ENCODE measurements at regions not wholly inside any gene's neighbourhood (a gene's known extent, or its start where the extent isn't known, plus 50 kb on each side); places are given as distances from the start of the nearest gene placed in this dataset.
A peak's percentile ranks its signal among the peaks of the same experiment; 100 is the strongest.
"Not testable (repeated sequence)": the region's sequence is repeated elsewhere in the genome, so short reads cannot be mapped to it uniquely, and the experiment has no call there.

GRCh38 chr18:68229351-68229750 lies 485.6 kb downstream of the TMX3 start:
- no peak for DNase-seq (ENCODE audit: low spot score)

GRCh38 chr18:68221111-68221724 lies 493.7 kb downstream of the TMX3 start:
- DNase-seq (ENCODE audit: low spot score), result no peak

GRCh38 chr18:68220458-68220857 lies 494.4 kb downstream of the TMX3 start:
- no peak for DNase-seq (ENCODE audit: low spot score)

- no peak for DNase-seq (ENCODE audit: low spot score)
Measured at GRCh38 chr18:68219872-68220271, 495.0 kb downstream of the TMX3 start.

- DNase-seq (ENCODE audit: low spot score), result no peak
Measured at GRCh38 chr18:68219274-68219673, 495.6 kb downstream of the TMX3 start.

GRCh38 chr18:68215931-68216330 lies 499.0 kb downstream of the TMX3 start:
- DNase-seq (ENCODE audit: low spot score), result no peak

GRCh38 chr18:68186039-68186438 lies 528.9 kb downstream of the TMX3 start:
- DNase-seq (ENCODE audit: low spot score), result no peak

- DNase-seq (ENCODE audit: low spot score), result no peak
Measured at GRCh38 chr18:68181956-68182355, 533.0 kb downstream of the TMX3 start.

GRCh38 chr18:68179811-68180210 lies 535.1 kb downstream of the TMX3 start:
- DNase-seq (ENCODE audit: low spot score), result no peak

GRCh38 chr18:68178921-68179320 lies 536.0 kb downstream of the TMX3 start:
- no peak for DNase-seq (ENCODE audit: low spot score)

- no peak for DNase-seq (ENCODE audit: low spot score)
Measured at GRCh38 chr18:68177807-68178702, 536.9 kb downstream of the TMX3 start.

GRCh38 chr18:68176901-68177300 lies 538.0 kb downstream of the TMX3 start:
- no peak for DNase-seq (ENCODE audit: low spot score)

- no peak for DNase-seq (ENCODE audit: low spot score)
Measured at GRCh38 chr18:68172842-68173549, 541.9 kb downstream of the TMX3 start.

- DNase-seq (ENCODE audit: low spot score), result no peak
Measured at GRCh38 chr18:68164909-68165308, 550.0 kb downstream of the TMX3 start.

- DNase-seq (ENCODE audit: low spot score), result not testable (repeated sequence)
Measured at GRCh38 chr18:68153821-68154220, 561.1 kb downstream of the TMX3 start.

- no peak for DNase-seq (ENCODE audit: low spot score)
Measured at GRCh38 chr18:68152770-68153169, 562.1 kb downstream of the TMX3 start.

GRCh38 chr18:68150961-68151360 lies 563.9 kb downstream of the TMX3 start:
- DNase-seq (ENCODE audit: low spot score), result no peak

- peak; percentile 4 for DNase-seq (ENCODE audit: low spot score)
Measured at GRCh38 chr18:68148863-68149262, 566.0 kb downstream of the TMX3 start.

- DNase-seq (ENCODE audit: low spot score), result no peak
Measured at GRCh38 chr18:68147728-68148127, 567.2 kb downstream of the TMX3 start.

GRCh38 chr18:68121826-68122225 lies 593.1 kb downstream of the TMX3 start:
- DNase-seq (ENCODE audit: low spot score), result no peak

GRCh38 chr18:68121308-68121707 lies 593.6 kb downstream of the TMX3 start:
- DNase-seq (ENCODE audit: low spot score), result no peak

GRCh38 chr18:68114989-68115388 lies 598.5 kb upstream of the DSEL start:
- DNase-seq (ENCODE audit: low spot score), result no peak

GRCh38 chr18:68104036-68104435 lies 587.5 kb upstream of the DSEL start:
- no peak for DNase-seq (ENCODE audit: low spot score)
